SIG-M5 treated with dmso at 0.1 percent for 504 hours (cell line): ENCODE measurements at regions not wholly inside any gene's neighbourhood (a gene's known extent, or its start where the extent isn't known, plus 50 kb on each side); places are given as distances from the start of the nearest gene placed in this dataset.

Experiments
- DNase-seq: peaks from one replicate; lab custom pipeline; 2025; ENCODE audit not compliant: unreplicated experiment; lab: John Stamatoyannopoulos, UW

GRCh38 chr14:65243766-65244442 lies 141.6 kb upstream of the MAX start:
- DNase-seq = no peak

GRCh38 chr14:65249471-65250161 lies 147.3 kb upstream of the MAX start:
- no peak for DNase-seq

GRCh38 chr14:65250162-65250495 lies 147.8 kb upstream of the MAX start:
- DNase-seq = no peak

GRCh38 chr14:65251213-65251612 lies 148.9 kb upstream of the MAX start:
- no peak for DNase-seq

- no peak for DNase-seq
These were observed 150.4 kb upstream of the MAX start for GRCh38 chr14:65252482-65253255.

GRCh38 chr14:65255029-65255545 lies 152.8 kb upstream of the MAX start:
- peak; percentile 15 for DNase-seq

- DNase-seq = peak; percentile 63
These were observed 153.5 kb upstream of the MAX start for GRCh38 chr14:65255583-65256461.

GRCh38 chr14:65256714-65257113 lies 154.4 kb upstream of the MAX start:
- DNase-seq = no peak

GRCh38 chr14:65257425-65257824 lies 155.1 kb upstream of the FUT8 start:
- DNase-seq = no peak

- DNase-seq = no peak
These were observed 154.1 kb upstream of the FUT8 start for GRCh38 chr14:65258391-65258790.

- DNase-seq = no peak
These were observed 153.5 kb upstream of the FUT8 start for GRCh38 chr14:65259000-65259399.

GRCh38 chr14:65260786-65261185 lies 151.7 kb upstream of the FUT8 start:
- DNase-seq = no peak

- DNase-seq = no peak
These were observed 151.1 kb upstream of the FUT8 start for GRCh38 chr14:65261425-65261920.

GRCh38 chr14:65261946-65262345 lies 150.6 kb upstream of the FUT8 start:
- DNase-seq = no peak

GRCh38 chr14:65263177-65263788 lies 149.2 kb upstream of the FUT8 start:
- no peak for DNase-seq

- no peak for DNase-seq
These were observed 144.7 kb upstream of the FUT8 start for GRCh38 chr14:65267856-65268255.

GRCh38 chr14:65268594-65268993 lies 143.9 kb upstream of the FUT8 start:
- DNase-seq = peak; percentile 42

- DNase-seq = no peak
These were observed 142.8 kb upstream of the FUT8 start for GRCh38 chr14:65269732-65270131.

- no peak for DNase-seq
These were observed 135.5 kb upstream of the FUT8 start for GRCh38 chr14:65277027-65277426.

GRCh38 chr14:65277580-65278270 lies 134.8 kb upstream of the FUT8 start:
- DNase-seq = no peak
